Activated naive CD8-positive, alpha-beta T cell treated with anti-CD3 and anti-CD28 coated beads for 36 hours (primary cell): ENCODE measurements at regions not wholly inside any gene's neighbourhood (a gene's known extent, or its start where the extent isn't known, plus 50 kb on each side); places are given as distances from the start of the nearest gene placed in this dataset.

Experiments used
- DNase-seq: peaks from one replicate; pipeline ENCODE4 v3.0.0; 2021
- H3K27ac Mint-ChIP-seq: one replicate; pipeline ENCODE4 v1.8.0; 2022; ENCODE audit warnings: mild to moderate bottlenecking, moderate library complexity, mixed read lengths
- H3K27me3 Mint-ChIP-seq: one replicate; pipeline ENCODE4 v1.8.0; 2022; ENCODE audit warnings: mild to moderate bottlenecking, mixed read lengths
- H3K36me3 Mint-ChIP-seq: one replicate; pipeline ENCODE4 v1.8.0; 2021; ENCODE audit warnings: mild to moderate bottlenecking, mixed read lengths
- H3K4me1 Mint-ChIP-seq: one replicate; pipeline ENCODE4 v1.8.0; 2021; ENCODE audit warnings: mixed read lengths
- H3K4me3 Mint-ChIP-seq: one replicate; pipeline ENCODE4 v1.8.0; 2022; ENCODE audit warnings: mild to moderate bottlenecking, moderate library complexity, mixed read lengths
- H3K9me3 Mint-ChIP-seq: one replicate; pipeline ENCODE4 v1.8.0; 2022; ENCODE audit warnings: mixed read lengths

- Mint-ChIP-seq H3K36me3 (no peaks in the 10 kb centered on the region), H3K9me3 (peaks cover 2% of the 10 kb centered on the region), H3K4me3 (no peak overlapping the region), H3K27me3 (no peaks in the 10 kb centered on the region), H3K27ac (no peak overlapping the region), H3K4me1 (no peaks in the 10 kb centered on the region)
- DNase-seq, result no peak
These were observed 148.6 kb upstream of the ZFP64 start for GRCh38 chr20:52340036-52340634.

GRCh38 chr20:52332649-52333250 lies 141.2 kb upstream of the ZFP64 start:
- DNase-seq, result no peak
- peaks cover 4% of the 10 kb centered on the region for H3K9me3 Mint-ChIP-seq
- H3K27me3 Mint-ChIP-seq, result no peaks in the 10 kb centered on the region
- no peak overlapping the region for H3K4me3 Mint-ChIP-seq
- H3K27ac Mint-ChIP-seq, result no peak overlapping the region
- no peaks in the 10 kb centered on the region for H3K36me3 Mint-ChIP-seq
- no peaks in the 10 kb centered on the region for H3K4me1 Mint-ChIP-seq

GRCh38 chr20:52332230-52332629 lies 140.7 kb upstream of the ZFP64 start:
- H3K4me3 Mint-ChIP-seq, result no peak overlapping the region
- H3K9me3 Mint-ChIP-seq, result peaks cover 4% of the 10 kb centered on the region
- no peaks in the 10 kb centered on the region for H3K27me3 Mint-ChIP-seq
- no peak for DNase-seq
- no peaks in the 10 kb centered on the region for H3K36me3 Mint-ChIP-seq
- no peak overlapping the region for H3K27ac Mint-ChIP-seq
- no peaks in the 10 kb centered on the region for H3K4me1 Mint-ChIP-seq

- no peaks in the 10 kb centered on the region for H3K4me1 Mint-ChIP-seq
- no peak overlapping the region for H3K27ac Mint-ChIP-seq
- H3K4me3 Mint-ChIP-seq, result no peak overlapping the region
- DNase-seq, result no peak
- H3K36me3 Mint-ChIP-seq, result no peaks in the 10 kb centered on the region
- H3K27me3 Mint-ChIP-seq, result no peaks in the 10 kb centered on the region
- peaks cover 4% of the 10 kb centered on the region for H3K9me3 Mint-ChIP-seq
These were observed 140.1 kb upstream of the ZFP64 start for GRCh38 chr20:52331655-52332054.

- no peaks in the 10 kb centered on the region for H3K36me3 Mint-ChIP-seq
- H3K4me3 Mint-ChIP-seq, result no peak overlapping the region
- DNase-seq, result no peak
- no peaks in the 10 kb centered on the region for H3K27me3 Mint-ChIP-seq
- H3K27ac Mint-ChIP-seq, result no peak overlapping the region
- no peaks in the 10 kb centered on the region for H3K4me1 Mint-ChIP-seq
- H3K9me3 Mint-ChIP-seq, result no peaks in the 10 kb centered on the region
These were observed 129.8 kb upstream of the ZFP64 start for GRCh38 chr20:52321396-52321795.

GRCh38 chr20:52318651-52319050 lies 127.1 kb upstream of the ZFP64 start:
- no peak overlapping the region for H3K27ac Mint-ChIP-seq
- no peak overlapping the region for H3K4me3 Mint-ChIP-seq
- H3K4me1 Mint-ChIP-seq, result no peaks in the 10 kb centered on the region
- H3K36me3 Mint-ChIP-seq, result no peaks in the 10 kb centered on the region
- no peak for DNase-seq
- H3K9me3 Mint-ChIP-seq, result no peaks in the 10 kb centered on the region
- H3K27me3 Mint-ChIP-seq, result no peaks in the 10 kb centered on the region

- no peaks in the 10 kb centered on the region for H3K9me3 Mint-ChIP-seq
- DNase-seq, result no peak
- no peaks in the 10 kb centered on the region for H3K27me3 Mint-ChIP-seq
- peaks cover 3% of the 10 kb centered on the region for H3K4me1 Mint-ChIP-seq
- no peaks in the 10 kb centered on the region for H3K36me3 Mint-ChIP-seq
- H3K4me3 Mint-ChIP-seq, result no peak overlapping the region
- no peak overlapping the region for H3K27ac Mint-ChIP-seq
These were observed 121.9 kb upstream of the ZFP64 start for GRCh38 chr20:52313341-52313963.

GRCh38 chr20:52312132-52312729 lies 120.7 kb upstream of the ZFP64 start:
- Mint-ChIP-seq H3K27me3 (no peaks in the 10 kb centered on the region), H3K4me1 (peaks cover 10% of the 10 kb centered on the region), H3K4me3 (no peak overlapping the region), H3K36me3 (no peaks in the 10 kb centered on the region), H3K9me3 (no peaks in the 10 kb centered on the region), H3K27ac (no peak overlapping the region)
- DNase-seq, result peak; percentile 22

- no peak for DNase-seq
- Mint-ChIP-seq H3K4me1 (peaks cover 15% of the 10 kb centered on the region), H3K9me3 (no peaks in the 10 kb centered on the region), H3K27me3 (no peaks in the 10 kb centered on the region), H3K4me3 (no peak overlapping the region), H3K27ac (no peak overlapping the region), H3K36me3 (no peaks in the 10 kb centered on the region)
These were observed 119.7 kb upstream of the ZFP64 start for GRCh38 chr20:52311209-52311794.

GRCh38 chr20:52309181-52309580 lies 117.6 kb upstream of the ZFP64 start:
- Mint-ChIP-seq H3K27me3 (no peaks in the 10 kb centered on the region), H3K4me3 (no peak overlapping the region), H3K36me3 (peaks cover 5% of the 10 kb centered on the region), H3K27ac (no peak overlapping the region), H3K9me3 (peaks cover 5% of the 10 kb centered on the region), H3K4me1 (peaks cover 24% of the 10 kb centered on the region)
- no peak for DNase-seq

- Mint-ChIP-seq H3K36me3 (peaks cover 5% of the 10 kb centered on the region), H3K27ac (peak overlapping the region; percentile 34), H3K4me3 (no peak overlapping the region), H3K27me3 (no peaks in the 10 kb centered on the region), H3K9me3 (peaks cover 6% of the 10 kb centered on the region), H3K4me1 (peaks cover 36% of the 10 kb centered on the region)
- no peak for DNase-seq
These were observed 114.9 kb upstream of the ZFP64 start for GRCh38 chr20:52306477-52306876.

GRCh38 chr20:52305858-52306257 lies 114.3 kb upstream of the ZFP64 start:
- Mint-ChIP-seq H3K36me3 (peaks cover 5% of the 10 kb centered on the region), H3K27me3 (no peaks in the 10 kb centered on the region), H3K9me3 (peaks cover 6% of the 10 kb centered on the region), H3K4me1 (peaks cover 36% of the 10 kb centered on the region), H3K4me3 (peak overlapping the region; percentile 30), H3K27ac (peak overlapping the region; percentile 50)
- no peak for DNase-seq

GRCh38 chr20:52305024-52305645 lies 113.6 kb upstream of the ZFP64 start:
- H3K27me3 Mint-ChIP-seq, result no peaks in the 10 kb centered on the region
- no peak overlapping the region for H3K27ac Mint-ChIP-seq
- peaks cover 6% of the 10 kb centered on the region for H3K9me3 Mint-ChIP-seq
- peaks cover 36% of the 10 kb centered on the region for H3K4me1 Mint-ChIP-seq
- H3K4me3 Mint-ChIP-seq, result no peak overlapping the region
- peaks cover 5% of the 10 kb centered on the region for H3K36me3 Mint-ChIP-seq
- DNase-seq, result no peak

- DNase-seq, result no peak
- Mint-ChIP-seq H3K4me3 (no peak overlapping the region), H3K36me3 (peaks cover 5% of the 10 kb centered on the region), H3K27me3 (no peaks in the 10 kb centered on the region), H3K4me1 (peaks cover 36% of the 10 kb centered on the region), H3K9me3 (peaks cover 6% of the 10 kb centered on the region), H3K27ac (no peak overlapping the region)
These were observed 111.8 kb upstream of the ZFP64 start for GRCh38 chr20:52303281-52303950.
